DMS 273 (cell line): ENCODE measurements at regions not wholly inside any gene's neighbourhood (a gene's known extent, or its start where the extent isn't known, plus 50 kb on each side); places are given as distances from the start of the nearest gene placed in this dataset.
"Not testable (repeated sequence)": the region's sequence is repeated elsewhere in the genome, so short reads cannot be mapped to it uniquely, and the experiment has no call there.

Experiments
- DNase-seq: peaks from one replicate; lab custom pipeline; 2025; ENCODE audit not compliant: unreplicated experiment; lab: John Stamatoyannopoulos, UW

DNA sequence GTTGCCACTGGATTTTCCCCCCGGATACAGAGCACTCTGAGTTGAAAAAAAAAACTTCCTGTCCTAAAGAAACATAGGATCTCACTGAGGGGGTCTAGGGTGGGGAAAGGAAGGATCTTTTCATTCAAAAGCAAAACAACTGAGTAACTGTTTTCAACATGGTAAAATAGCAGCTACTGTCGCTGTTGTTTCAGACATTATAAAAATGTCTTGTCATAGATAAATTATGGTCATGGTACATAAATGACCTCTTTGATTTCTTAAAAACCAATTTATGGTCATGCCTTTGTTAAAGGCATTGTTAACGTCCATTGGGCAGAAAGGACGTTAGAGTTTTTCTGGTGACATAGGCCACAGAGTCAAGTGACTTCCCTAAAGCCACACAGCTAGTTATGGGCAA lies 180.4 kb upstream of the DTNBP1 start:
- DNase-seq, result no peak

DNA sequence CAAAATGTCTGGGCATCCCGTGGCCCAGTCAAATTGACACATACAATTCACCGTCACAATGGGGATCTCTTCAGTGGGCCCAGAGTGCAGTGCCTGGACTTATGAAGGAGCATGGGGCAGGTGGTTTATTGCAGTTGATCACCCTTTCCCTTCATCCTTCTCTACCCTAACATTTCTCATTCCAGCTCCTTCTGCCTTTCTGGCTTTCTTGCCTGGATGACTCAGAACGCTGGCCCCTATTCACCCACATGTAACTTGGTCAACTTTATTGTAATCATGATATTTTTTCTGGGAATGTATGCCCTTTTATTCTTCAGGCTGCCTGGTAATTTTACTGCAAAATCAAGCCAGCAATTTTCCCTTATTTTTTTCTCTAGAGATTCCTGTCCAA lies 179.9 kb upstream of the DTNBP1 start:
- no peak for DNase-seq

DNA sequence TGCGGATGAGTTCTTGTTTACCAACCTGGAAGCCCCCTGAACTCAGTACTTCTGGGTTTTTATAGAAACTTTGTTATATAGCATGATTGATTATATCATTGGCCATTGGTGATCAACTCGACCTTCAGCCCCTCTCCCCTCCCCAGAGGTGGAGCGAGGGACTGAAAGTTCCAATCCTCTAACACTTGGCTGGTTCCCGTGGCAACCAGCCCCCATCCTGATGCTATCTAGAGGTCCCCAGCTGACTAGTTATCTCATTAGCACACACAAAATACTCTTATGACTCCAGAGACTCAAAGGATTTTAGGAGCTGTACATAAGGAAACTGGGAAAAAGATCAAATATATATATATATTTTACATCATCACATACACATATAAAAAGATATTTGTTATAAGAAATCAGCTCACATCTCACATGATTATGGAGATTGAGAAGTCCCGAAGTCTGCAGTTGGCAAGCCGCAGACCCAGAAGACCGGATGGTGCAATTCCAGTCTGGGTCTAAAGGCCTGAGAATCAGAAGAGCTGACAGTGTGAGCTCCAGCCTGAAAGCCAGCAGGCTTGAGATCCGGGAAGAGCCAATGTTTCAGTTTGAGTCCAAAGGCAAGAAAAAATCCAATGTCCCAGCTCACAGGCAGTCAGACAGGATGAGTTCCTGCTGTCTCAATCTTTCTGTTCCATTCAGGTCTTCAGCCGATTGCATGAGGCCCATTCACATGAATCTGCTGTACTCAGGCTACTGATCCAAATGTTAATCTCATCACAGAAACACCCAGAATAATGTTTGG lies 179.3 kb upstream of the DTNBP1 start:
- DNase-seq, result no peak

DNA sequence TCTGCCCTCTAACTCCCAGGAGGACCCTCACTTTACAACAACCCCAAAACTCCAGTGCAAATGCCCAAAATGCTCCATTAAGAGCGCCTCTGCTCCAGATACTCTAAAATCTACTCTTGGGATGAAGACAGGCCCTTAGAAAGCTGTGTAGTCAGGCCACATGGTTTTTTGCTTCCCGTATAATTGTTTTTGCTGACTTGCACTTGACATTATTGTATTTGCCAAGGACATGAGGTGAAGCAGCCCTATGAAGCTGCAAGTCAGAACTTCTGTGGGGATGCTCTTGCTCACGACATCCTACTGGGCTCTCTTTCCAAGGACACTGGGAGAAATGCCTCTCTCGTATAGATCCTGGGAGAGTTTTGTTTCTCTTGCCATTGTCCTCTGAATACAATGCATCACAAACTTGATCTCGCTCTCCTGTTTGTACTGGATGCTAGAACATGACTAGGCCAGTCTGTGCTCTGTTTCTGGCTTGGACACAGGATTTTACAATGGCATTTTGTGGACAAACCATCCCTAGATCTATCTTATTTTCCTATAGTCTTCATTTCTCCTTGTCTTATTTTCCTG lies 177.2 kb upstream of the DTNBP1 start:
- no peak for DNase-seq

DNA sequence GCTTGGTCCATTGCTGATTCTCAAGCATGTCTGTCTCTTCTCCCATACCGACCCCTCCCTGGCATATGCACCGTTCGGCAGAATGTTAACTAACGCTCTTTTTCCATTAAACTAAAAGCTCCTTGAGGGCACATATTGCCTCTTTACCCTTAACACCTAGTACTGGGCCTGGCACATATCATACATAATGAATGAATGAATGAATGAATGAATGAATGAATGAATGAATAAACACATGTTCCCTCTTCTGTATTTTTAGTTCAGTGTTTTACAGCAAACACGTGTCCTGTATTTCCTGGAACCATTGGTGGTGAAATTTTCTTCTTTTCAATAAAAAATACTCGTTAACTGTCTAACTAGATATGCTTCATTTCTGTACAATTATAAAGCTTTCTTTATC lies 174.4 kb upstream of the DTNBP1 start:
- no peak for DNase-seq

DNA sequence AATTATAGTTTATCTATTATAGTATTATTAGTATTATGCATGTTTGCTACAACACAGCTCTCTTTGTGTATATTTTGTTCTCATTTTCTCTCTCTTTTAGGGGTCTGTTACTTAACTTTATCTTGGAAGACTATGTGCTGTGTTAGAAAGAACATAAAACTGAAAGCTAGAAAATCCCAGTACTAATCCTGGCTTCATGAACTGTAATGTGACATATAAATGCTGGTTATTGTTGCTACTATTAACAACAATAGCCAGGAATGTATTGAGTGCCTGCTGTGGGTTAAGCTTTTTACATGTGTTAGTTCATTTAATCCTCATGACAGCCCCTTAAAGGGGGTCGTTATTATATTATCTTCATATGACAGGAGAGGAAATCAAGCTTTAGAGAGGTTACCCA lies 170.0 kb upstream of the DTNBP1 start:
- no peak for DNase-seq

DNA sequence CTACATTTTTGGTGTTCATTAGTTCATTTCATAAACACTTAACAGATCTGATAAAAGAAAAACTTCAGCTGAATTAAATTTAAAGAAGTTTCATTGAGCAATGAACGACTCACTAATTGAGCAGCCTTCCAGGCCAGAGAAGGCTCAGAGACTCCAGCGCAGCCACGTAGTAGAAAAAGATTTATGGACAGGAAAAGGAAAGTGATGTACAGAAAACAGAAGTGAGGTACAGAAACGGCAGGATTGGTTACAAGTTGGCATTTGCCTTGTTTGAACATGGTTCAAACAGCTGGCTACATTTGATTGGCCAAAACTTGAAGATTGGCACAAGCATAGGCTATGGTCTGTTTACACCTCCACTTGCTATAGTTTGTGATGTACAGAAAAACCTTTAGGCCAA lies 166.3 kb upstream of the DTNBP1 start:
- DNase-seq, result no peak

DNA sequence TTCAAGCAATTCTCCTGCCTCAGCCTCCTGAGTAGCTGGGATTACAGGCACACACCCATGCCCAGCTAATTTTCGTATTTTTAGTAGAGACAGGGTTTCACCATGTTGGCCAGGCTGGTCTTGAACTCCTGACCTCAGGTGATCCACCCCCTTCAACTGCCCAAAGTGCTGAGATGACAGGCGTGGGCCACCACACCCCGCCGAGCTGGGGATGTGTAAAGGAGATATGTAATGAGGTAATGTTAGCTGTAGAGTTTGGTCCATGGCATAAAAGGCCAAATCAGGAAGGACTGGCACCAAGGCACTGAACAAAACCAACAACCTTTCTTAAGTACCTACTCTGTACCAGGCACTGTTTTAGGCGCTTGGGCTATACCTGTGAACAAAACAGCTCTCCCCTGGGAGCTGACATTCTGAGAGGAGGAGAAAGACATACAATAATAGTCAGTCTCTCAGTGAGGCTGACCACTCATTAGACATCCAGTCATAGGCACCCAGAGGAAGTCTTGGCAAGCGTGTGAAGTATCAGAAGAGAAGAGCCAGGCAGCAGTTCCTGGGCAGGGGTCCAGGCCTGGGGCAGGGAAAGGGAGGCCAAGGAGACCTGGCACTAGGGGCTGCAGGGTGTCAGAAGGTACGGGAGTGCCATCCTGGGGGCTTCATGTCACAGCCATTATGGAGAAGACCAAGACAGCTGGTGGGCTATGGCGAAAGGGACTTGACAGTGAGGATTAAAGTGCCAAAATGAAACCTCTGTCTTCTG lies 164.8 kb upstream of the DTNBP1 start:
- no peak for DNase-seq

DNA sequence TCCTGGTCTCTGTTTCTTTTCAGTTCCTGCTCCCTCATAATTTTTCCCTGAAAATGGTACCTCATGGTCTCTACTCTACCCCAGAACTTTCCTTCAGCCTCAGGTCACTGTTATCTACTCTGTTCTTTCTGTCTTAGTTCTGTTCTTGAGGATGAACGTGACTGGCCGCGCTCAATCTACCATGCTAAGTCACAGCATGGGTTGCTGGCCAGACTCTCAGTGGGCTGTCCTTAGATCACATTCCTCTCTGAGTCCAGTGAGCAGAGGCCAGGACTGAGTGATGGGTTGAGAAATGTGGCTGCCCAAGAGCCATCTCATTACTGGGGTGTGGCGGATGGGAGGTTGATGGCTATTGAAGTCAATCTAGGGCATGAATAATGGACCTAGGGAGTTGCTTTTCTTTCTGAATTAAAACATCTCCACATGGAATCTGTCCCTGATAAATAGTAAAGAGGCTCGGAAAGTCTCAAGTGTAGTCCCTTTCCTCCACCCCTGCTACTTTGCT lies 164.0 kb upstream of the DTNBP1 start:
- no peak for DNase-seq

DNA sequence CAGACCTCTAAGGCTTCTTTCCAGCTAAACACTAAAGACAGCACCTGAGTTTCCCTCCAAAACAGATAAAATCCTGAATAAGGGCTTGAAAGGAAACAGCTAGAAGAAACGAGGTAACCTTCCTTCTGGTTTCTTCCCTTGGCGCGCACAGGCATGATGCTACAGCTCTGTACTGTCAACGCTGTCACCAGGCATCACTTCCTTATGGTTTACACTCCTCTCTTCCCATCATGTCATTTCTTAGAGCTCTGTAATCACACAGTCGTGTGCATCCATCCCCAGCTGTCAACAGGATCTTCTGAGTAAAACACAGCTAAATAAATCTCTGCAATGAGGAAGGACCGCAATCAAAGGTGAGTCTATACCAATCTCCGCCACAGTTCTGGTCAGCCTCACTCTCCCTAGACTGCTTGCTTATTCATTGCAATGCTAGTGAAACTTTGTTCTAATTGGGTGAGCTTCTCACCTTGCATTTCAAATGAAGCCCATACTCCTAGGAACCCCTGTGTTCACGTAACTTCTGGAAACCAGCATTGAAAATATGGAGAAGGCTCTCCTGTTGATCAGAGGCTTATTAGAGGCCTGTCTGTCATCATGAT lies 162.6 kb upstream of the DTNBP1 start:
- DNase-seq, result no peak

DNA sequence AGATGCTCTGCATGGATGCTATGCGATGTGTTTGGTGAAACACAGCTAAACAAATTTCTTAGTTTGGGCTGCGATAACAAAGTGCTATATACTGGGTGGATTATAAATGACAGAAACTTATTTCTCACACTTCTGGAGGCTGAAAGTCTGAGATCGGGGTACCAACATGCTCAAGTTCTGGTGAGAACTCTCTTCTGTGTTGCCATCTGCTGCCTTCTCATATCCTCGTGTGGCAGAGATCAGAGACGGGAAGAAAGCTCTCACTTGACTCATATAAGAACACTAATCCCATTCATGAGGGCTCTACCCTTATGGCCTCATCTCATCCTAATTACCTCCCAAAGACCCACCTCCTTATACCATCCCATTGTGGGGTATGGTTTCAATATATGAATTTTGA lies 162.0 kb upstream of the DTNBP1 start:
- DNase-seq, result peak; percentile 7

DNA sequence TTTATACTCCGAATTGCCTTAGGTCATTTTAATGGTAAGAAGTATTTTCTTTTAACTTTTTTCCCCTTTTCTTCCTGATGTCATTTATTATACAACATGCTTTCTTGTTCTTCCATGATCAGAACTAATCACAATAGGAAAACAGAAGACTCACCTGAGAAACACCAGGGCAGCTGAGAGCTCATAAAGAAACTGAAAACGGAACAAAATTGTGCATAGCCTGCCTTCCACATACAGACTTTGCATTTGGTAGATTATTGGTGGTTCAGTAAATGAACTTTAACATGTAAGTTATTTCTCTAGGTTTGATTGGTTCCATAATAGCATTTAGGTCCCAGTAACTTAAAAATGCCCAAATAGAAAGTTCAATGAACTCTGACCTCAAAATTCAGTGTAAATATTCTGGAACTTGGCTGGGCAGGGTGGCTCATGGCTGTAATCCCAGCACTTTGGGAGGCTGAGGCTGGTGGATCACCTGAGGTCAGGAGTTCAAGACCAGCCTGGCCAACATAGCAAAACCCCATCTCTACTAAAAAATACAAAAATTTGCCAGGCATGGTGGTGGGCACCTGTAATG lies 161.1 kb upstream of the DTNBP1 start:
- DNase-seq, result no peak

DNA sequence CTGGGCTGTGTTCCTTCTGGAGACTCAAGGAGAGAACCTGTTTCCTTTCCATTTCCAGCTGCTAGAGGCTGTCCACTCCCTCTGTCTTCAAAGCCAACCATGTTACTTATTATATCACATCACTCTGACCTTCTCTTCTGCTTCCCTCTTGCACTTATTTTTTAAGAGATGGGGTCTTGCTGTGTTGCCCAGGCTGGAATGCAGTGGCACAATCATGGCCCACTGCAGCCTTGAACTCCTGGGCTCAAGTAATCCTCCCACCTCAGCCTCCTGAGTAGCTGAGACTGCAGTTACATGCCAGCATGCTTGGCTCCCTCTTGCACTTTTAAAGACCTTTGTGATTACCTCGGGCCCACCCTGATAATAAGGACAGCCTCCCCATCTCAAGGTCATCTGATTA lies 160.0 kb upstream of the DTNBP1 start:
- DNase-seq, result no peak

DNA sequence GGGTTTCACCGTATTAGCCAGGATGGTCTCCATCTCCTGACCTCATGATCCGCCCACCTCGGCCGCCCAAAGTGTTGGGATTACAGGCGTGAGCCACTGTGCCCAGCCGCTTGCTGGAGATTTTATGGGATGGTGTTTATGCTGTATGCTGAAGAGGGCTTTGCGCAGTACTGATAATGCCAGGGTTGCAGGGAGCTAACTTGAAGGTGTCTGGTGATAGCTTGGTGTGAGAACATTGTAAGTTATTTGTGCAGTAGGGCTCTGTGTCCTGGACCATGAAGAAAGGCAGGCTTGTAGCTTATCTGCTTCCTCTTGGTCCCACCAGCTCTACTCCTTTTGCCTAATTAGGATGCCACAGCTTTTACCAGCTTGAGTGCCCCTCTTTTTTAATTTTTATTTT lies 157.0 kb upstream of the DTNBP1 start:
- no peak for DNase-seq

DNA sequence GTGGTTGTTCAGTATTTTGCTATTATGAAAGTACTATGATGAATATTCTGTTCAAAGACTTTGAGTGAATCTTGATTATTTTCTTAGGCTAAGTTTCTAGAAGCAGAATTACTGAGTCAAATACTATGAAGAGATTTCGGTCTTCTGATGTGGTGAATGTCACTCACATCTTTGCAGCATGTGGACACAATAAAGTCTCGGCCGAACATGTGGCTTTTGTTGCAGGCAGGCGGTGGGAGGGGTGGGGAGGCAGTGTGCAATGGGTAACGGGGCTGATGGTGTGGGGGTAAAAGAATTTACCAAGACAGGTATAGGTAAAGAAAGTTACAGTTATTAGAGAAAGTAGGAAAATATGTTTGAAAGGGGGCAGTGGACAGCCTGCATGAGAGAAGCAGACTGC lies 156.4 kb upstream of the DTNBP1 start:
- no peak for DNase-seq

DNA sequence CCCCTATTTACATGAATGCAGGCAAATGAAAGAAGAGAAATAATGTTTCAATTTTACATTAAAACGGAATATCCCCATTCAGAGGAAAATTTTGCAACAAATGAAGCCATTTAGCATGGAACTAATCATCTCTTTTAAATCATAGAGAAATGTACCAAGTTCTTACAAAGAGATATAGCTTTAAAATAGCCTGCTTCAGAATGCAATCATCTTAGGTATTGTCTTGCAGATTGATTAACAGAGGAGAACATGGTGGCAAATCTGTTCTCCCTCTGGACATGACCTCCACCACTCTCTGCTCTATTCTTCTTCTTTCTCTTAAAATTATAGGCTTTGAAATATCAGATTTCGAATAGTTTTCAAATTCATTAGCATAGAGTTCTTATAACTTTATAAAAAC lies 155.7 kb upstream of the DTNBP1 start:
- DNase-seq, result no peak

DNA sequence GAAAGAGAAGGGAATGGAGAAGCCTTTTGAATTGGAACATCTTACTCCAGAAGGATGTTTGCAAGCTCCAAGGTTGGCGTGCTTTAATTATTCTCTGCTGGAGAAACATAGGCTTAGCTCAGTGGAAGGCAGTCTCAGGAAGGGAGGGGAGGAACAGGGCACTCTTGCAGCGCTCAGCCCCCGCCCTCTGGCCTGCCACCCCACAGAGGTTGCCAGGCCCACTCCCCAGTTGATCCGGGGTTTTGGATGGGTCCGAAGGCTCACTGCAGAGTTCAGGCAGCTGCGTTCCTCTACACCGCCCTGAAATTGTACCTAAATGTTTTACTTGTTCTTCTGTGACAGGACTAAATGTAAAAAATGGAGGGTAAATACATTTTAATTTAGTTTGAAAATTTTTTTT lies 155.2 kb upstream of the DTNBP1 start:
- DNase-seq, result no peak

DNA sequence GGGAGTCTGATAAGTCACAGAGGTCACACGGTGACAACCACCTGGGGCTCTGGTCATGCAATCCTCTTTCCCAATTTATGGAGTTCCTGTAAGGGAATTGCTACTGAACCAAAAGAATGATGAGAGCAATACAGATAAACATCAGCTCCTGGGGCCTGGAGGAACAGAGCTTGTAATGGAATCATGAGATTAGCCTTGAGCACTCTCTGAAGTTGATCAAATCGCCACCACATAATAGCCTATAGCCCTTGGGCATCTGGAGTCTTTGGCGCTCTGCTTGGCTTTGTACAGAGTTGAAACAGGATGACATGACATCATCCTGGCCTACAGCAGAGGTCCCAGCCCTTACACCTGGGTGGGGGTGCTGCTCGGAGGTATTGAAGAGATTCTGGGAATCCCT lies 154.3 kb upstream of the DTNBP1 start:
- no peak for DNase-seq

DNA sequence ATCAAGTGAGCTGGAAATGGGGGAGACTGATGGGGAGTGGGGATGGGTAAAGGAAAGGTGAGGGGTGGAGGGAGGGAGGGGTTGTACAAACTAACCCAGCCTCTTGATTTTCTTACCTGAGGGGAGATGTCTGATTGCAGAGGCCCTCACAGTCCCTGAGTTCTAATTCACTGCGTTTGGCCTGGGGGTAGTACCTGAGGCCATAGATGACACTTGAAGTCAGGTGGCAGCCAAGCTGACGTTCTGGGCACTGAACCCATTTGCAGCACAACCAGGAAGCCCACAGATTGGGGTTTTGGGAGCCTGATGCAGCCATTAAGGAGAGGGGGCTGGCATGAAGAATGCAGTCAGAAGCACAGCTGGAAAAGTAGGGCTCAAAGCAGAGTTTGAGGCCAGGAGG lies 153.8 kb upstream of the DTNBP1 start:
- no peak for DNase-seq

DNA sequence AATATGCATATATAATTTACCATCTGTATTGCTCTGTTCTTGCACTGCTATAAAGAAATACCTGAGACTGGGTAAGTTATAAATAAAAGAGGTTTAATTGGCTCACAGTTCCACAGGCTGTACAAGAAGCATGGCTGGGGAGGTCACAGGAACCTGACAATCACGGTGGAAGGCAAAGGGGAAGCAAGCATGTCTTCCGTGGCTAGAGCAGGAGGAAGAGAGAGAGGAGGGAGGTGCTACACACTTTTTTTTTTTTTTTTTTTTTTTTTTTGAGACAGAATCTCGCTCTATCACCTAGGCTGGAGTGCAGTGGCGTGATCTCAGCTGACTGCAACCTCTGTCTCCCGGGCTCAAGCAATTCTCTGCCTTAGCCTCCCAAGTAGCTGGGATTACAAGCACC lies 150.9 kb upstream of the DTNBP1 start:
- not testable (repeated sequence) for DNase-seq

DNA sequence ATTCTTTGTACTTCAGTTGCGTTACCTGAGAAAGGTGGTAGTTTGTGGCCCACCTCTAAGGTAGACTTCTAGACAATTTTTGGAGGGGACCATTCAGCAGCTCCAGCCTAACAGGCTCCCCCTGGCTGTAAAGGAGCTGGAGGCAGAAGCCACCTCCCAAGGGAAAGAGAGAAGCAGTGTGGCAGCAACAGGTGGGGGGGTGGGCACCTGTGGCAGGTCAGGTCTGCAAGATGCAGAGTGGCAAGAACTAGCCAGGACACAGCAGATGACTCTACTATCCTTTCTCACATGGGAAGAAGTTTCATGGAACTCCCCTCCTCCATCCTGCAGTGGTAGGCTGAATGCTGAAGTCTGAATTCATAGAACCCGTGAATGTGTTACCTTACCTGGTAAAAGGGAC lies 148.3 kb upstream of the DTNBP1 start:
- DNase-seq, result no peak
